Endodermal cell (in vitro differentiated cells): ENCODE measurements at regions not wholly inside any gene's neighbourhood (a gene's known extent, or its start where the extent isn't known, plus 50 kb on each side); places are given as distances from the start of the nearest gene placed in this dataset.

Source experiments
- DNase-seq: peaks from one replicate; pipeline ENCODE4 v3.0.0-alpha.2; 2017
- H3K27ac ChIP-seq: 2 replicates; pipeline ENCODE4 v1.5.1; 2013; ENCODE audit warnings: mild to moderate bottlenecking, low read depth, low read length, moderate library complexity
- H3K27me3 ChIP-seq: 2 replicates; pipeline ENCODE4 v1.6.1; 2013; ENCODE audit warnings: mild to moderate bottlenecking, low read length, moderate library complexity; ENCODE audit not compliant: insufficient read depth, control insufficient read depth, poor library complexity, severe bottlenecking
- H3K36me3 ChIP-seq: 2 replicates; pipeline ENCODE4 v1.7.0; 2013; ENCODE audit warnings: mild to moderate bottlenecking, low read length, moderate library complexity; ENCODE audit not compliant: control insufficient read depth, insufficient read depth
- H3K4me1 ChIP-seq: one replicate; pipeline ENCODE4 v1.7.0; 2013; ENCODE audit warnings: low read length; ENCODE audit not compliant: control insufficient read depth, insufficient read depth
- H3K4me3 ChIP-seq: 2 replicates; pipeline ENCODE4 v1.5.1; 2013; ENCODE audit warnings: mild to moderate bottlenecking, low read length, moderate library complexity
- H3K9ac ChIP-seq: 2 replicates; pipeline ENCODE4 v1.6.1; 2013; ENCODE audit warnings: mild to moderate bottlenecking, low read length, moderate library complexity; ENCODE audit not compliant: poor library complexity, severe bottlenecking; ENCODE audit errors: extremely low read depth
- H3K9me3 ChIP-seq: 2 replicates; pipeline ENCODE4 v1.6.1; 2013; ENCODE audit warnings: mild to moderate bottlenecking, low read length, moderate library complexity; ENCODE audit not compliant: control insufficient read depth
- H3K27ac Mint-ChIP-seq: 2 replicates; pipeline ENCODE4 v1.8.0; 2020; ENCODE audit warnings: mixed read lengths
- H3K27me3 Mint-ChIP-seq: 2 replicates; pipeline ENCODE4 v1.8.0; 2021; ENCODE audit warnings: mild to moderate bottlenecking, mixed read lengths; ENCODE audit not compliant: insufficient read depth
- H3K36me3 Mint-ChIP-seq: 2 replicates; pipeline ENCODE4 v1.8.0; 2020; ENCODE audit warnings: low read depth, mixed read lengths
- H3K4me1 Mint-ChIP-seq: 2 replicates; pipeline ENCODE4 v1.8.0; 2020; ENCODE audit warnings: mixed read lengths
- H3K4me3 Mint-ChIP-seq: 2 replicates; pipeline ENCODE4 v1.8.0; 2020; ENCODE audit warnings: mild to moderate bottlenecking, moderate library complexity, mixed read lengths
- H3K9me3 Mint-ChIP-seq: 2 replicates; pipeline ENCODE4 v1.8.0; 2020; ENCODE audit warnings: mild to moderate bottlenecking, mixed read lengths
- CTCF ChIP-seq: fragments of 200-600 bp; sonication (generic); conservative IDR thresholded peaks from 2 replicates; pipeline ENCODE4 v1.5.0; 2021; ENCODE audit warnings: antibody characterized with exemption, mild to moderate bottlenecking
- WGBS, 2 experiments: methylation state at CpG; one replicate each; pipeline versions ENCODE4 v1.1.5 to v1.1.7; 2013; ENCODE audit warnings: missing lambda C conversion rate in 2 of 2, mixed read lengths in 1 of 2; ENCODE audit not compliant: insufficient coverage in 1 of 2, insufficient read length in 1 of 2; 5-methylcytosine and 5-hydroxymethylcytosine counted together

- no peak for TF ChIP-seq CTCF
- no peak for DNase-seq
- H3K36me3 ChIP-seq = no peaks in the 10 kb centered on the region
- no peak overlapping the region for H3K4me3 ChIP-seq
- Mint-ChIP-seq H3K27ac (no peak overlapping the region), H3K4me3 (no peak overlapping the region), H3K9me3 (no peaks in the 10 kb centered on the region), H3K4me1 (no peaks in the 10 kb centered on the region), H3K27me3 (no peaks in the 10 kb centered on the region), H3K36me3 (no peaks in the 10 kb centered on the region)
- WGBS, 2 experiments = 82 to 88% methylated on average over 3 to 5 of the region's 5 CpGs
- H3K9me3 ChIP-seq = no peaks in the 10 kb centered on the region
- no peaks in the 10 kb centered on the region for H3K27me3 ChIP-seq
- H3K9ac ChIP-seq = no peak overlapping the region
- no peak overlapping the region for H3K27ac ChIP-seq
- no peaks in the 10 kb centered on the region for H3K4me1 ChIP-seq
These were observed 133.4 kb downstream of the SLC6A15 start for GRCh38 chr12:84779169-84779568.

DNA sequence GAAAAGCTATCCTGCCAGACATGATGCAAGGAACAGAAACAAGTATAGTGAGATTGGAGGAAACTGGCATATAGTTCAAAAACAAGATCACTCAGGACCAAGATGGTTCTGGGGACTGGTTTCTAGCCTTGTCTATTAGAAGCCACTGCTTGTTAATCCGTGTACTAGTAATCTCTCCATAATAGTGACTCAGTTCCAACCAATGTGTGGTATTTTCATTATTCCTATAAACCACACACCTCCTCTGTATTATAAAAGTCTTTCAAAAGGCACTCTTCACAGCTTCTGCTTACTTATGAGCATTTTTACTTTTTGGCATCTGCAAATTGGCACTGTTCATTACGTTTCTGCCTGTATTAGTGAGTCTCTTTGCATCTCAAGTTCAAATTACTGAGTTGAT, 140.3 kb downstream of the SLC6A15 start:
- H3K9ac ChIP-seq = no peak overlapping the region
- Mint-ChIP-seq H3K4me3 (no peak overlapping the region), H3K9me3 (no peaks in the 10 kb centered on the region), H3K27ac (no peak overlapping the region), H3K27me3 (no peaks in the 10 kb centered on the region), H3K4me1 (no peaks in the 10 kb centered on the region), H3K36me3 (no peaks in the 10 kb centered on the region)
- 84 to 89% methylated on average over 2 of the region's 2 CpGs for WGBS, 2 experiments
- no peak for TF ChIP-seq CTCF
- H3K4me1 ChIP-seq = no peaks in the 10 kb centered on the region
- no peaks in the 10 kb centered on the region for H3K9me3 ChIP-seq
- H3K4me3 ChIP-seq = no peak overlapping the region
- no peaks in the 10 kb centered on the region for H3K27me3 ChIP-seq
- no peak overlapping the region for H3K27ac ChIP-seq
- DNase-seq = no peak
- H3K36me3 ChIP-seq = no peaks in the 10 kb centered on the region

- DNase-seq = no peak
- no peaks in the 10 kb centered on the region for H3K27me3 ChIP-seq
- no peaks in the 10 kb centered on the region for H3K4me1 ChIP-seq
- H3K9ac ChIP-seq = no peak overlapping the region
- no peak overlapping the region for H3K4me3 Mint-ChIP-seq
- no peak overlapping the region for H3K27ac ChIP-seq
- H3K9me3 Mint-ChIP-seq = no peaks in the 10 kb centered on the region
- no peaks in the 10 kb centered on the region for H3K27me3 Mint-ChIP-seq
- H3K36me3 ChIP-seq = no peaks in the 10 kb centered on the region
- WGBS, 2 experiments = 87 to 100% methylated on average over 1 of the region's 1 CpG
- no peaks in the 10 kb centered on the region for H3K9me3 ChIP-seq
- TF ChIP-seq CTCF = no peak
- no peak overlapping the region for H3K27ac Mint-ChIP-seq
- no peak overlapping the region for H3K4me3 ChIP-seq
- no peaks in the 10 kb centered on the region for H3K36me3 Mint-ChIP-seq
- H3K4me1 Mint-ChIP-seq = peaks cover 3% of the 10 kb centered on the region
These were observed 145.5 kb downstream of the SLC6A15 start for GRCh38 chr12:84767079-84767478.
